MCF 10A (cell line): ENCODE measurements at regions not wholly inside any gene's neighbourhood (a gene's known extent, or its start where the extent isn't known, plus 50 kb on each side); places are given as distances from the start of the nearest gene placed in this dataset.

ENCODE experiments used
- BruUV-seq: library from RNA; stranded (reverse); fragments of 400-500 nt; replicated peaks from 2 replicates; lab custom pipeline; 2021; lab: Mats Ljungman, UMichigan
- CTCF ChIA-PET: fragments of 300-600 bp; sonication (Branson Sonifier 250); formaldehyde crosslinking; extraction: SDS; loops from one replicate; lab custom pipeline; 2021; ENCODE audit warnings: antibody characterized with exemption, inconsistent platforms; lab: Yijun Ruan, JAX
- POLR2A ChIA-PET: fragments of 300-600, 350-650 bp; sonication (Branson Sonifier 250); formaldehyde crosslinking; extraction: SDS; loops from one replicate; lab custom pipeline; 2020; ENCODE audit warnings: antibody characterized with exemption, inconsistent platforms; lab: Yijun Ruan, JAX
- DNase-seq: peaks from one replicate; pipeline ENCODE4 v3.0.0-alpha.2; 2018; ENCODE audit not compliant: unreplicated experiment
- H3K27ac Mint-ChIP-seq: one replicate; pipeline ENCODE4 v1.8.0; 2022; ENCODE audit warnings: mild to moderate bottlenecking, low read depth, mixed read lengths; ENCODE audit not compliant: unreplicated experiment
- H3K27me3 Mint-ChIP-seq: one replicate; pipeline ENCODE4 v1.8.0; 2022; ENCODE audit warnings: mixed read lengths; ENCODE audit not compliant: insufficient read depth, unreplicated experiment
- H3K36me3 Mint-ChIP-seq: one replicate; pipeline ENCODE4 v1.8.0; 2022; ENCODE audit warnings: mild to moderate bottlenecking, moderate library complexity, mixed read lengths; ENCODE audit not compliant: insufficient read depth, unreplicated experiment
- H3K4me1 Mint-ChIP-seq: one replicate; pipeline ENCODE4 v1.8.0; 2022; ENCODE audit warnings: mixed read lengths; ENCODE audit not compliant: insufficient read depth, unreplicated experiment
- H3K4me3 Mint-ChIP-seq: one replicate; pipeline ENCODE4 v1.8.0; 2022; ENCODE audit warnings: mild to moderate bottlenecking, moderate library complexity, mixed read lengths; ENCODE audit not compliant: unreplicated experiment
- H3K9me3 Mint-ChIP-seq: one replicate; pipeline ENCODE4 v1.8.0; 2022; ENCODE audit warnings: mixed read lengths; ENCODE audit not compliant: unreplicated experiment
- intact Hi-C: fragments of 100-400 bp; cut with micrococcal nuclease; formaldehyde crosslinking; loops from 2 replicates; pipeline ENCODE4 v1.14.1; 2022
- TF ChIP-seq, protein P1 (sequence below): fragments of 200-600 bp; IDR thresholded peaks from one replicate; pipeline ENCODE4 v1.8.0; 2022; ENCODE audit warnings: antibody characterized with exemption, mild to moderate bottlenecking; ENCODE audit not compliant: unreplicated experiment

DNA sequence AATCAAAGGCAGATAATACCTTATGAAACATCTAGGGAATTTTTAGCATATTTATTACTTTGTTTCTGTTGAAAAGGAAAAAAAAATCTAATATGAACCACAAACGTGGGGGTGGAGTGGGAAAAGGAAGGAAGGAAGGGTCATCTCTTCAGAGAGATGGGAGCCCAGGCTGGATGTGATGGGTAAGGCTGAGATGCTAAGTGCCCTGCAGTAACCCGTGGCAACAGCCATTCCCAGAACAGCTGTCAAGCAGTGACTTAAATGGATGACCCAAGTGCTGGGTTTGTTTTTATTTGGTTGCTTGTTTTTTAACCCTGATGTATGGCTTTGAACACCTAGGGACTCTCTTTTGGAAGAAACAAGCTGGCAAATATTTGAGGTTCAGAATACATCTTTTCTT, 50.7 kb upstream of the KLF7 start:
- no peaks in the 10 kb centered on the region for H3K9me3 Mint-ChIP-seq
- BruUV-seq, result no TSS peak
- intact Hi-C loops, result no loop called here
- DNase-seq, result no peak
- TF ChIP-seq, protein P1, sequence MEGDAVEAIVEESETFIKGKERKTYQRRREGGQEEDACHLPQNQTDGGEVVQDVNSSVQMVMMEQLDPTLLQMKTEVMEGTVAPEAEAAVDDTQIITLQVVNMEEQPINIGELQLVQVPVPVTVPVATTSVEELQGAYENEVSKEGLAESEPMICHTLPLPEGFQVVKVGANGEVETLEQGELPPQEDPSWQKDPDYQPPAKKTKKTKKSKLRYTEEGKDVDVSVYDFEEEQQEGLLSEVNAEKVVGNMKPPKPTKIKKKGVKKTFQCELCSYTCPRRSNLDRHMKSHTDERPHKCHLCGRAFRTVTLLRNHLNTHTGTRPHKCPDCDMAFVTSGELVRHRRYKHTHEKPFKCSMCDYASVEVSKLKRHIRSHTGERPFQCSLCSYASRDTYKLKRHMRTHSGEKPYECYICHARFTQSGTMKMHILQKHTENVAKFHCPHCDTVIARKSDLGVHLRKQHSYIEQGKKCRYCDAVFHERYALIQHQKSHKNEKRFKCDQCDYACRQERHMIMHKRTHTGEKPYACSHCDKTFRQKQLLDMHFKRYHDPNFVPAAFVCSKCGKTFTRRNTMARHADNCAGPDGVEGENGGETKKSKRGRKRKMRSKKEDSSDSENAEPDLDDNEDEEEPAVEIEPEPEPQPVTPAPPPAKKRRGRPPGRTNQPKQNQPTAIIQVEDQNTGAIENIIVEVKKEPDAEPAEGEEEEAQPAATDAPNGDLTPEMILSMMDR, result no peak
- no peaks in the 10 kb centered on the region for H3K4me1 Mint-ChIP-seq
- no peaks in the 10 kb centered on the region for H3K27me3 Mint-ChIP-seq
- H3K27ac Mint-ChIP-seq, result no peak overlapping the region
- H3K36me3 Mint-ChIP-seq, result no peaks in the 10 kb centered on the region
- CTCF ChIA-PET, result no interaction called here
- H3K4me3 Mint-ChIP-seq, result no peak overlapping the region
- POLR2A ChIA-PET, result no interaction called here

DNA sequence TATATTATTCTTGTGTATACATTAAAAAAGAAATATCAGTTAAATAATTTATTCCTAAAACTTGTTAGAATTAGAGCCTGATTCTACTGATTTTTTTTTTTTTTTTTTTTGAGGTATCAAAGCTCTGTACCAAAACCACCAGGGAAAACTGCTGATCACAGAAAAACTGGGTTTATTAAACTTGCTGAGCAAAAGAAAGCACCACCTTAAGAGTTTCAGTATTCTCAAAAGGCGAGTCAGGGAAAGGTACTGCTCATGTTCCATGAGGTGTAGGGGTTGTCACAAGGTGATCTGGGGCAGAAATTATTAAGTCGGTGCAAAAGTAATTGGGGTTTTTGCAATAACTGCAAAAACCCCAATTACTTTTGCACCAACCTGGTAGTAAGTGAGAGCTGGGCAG, 51.7 kb upstream of the KLF7 start:
- H3K4me3 Mint-ChIP-seq, result no peak overlapping the region
- H3K27ac Mint-ChIP-seq, result no peak overlapping the region
- TF ChIP-seq, protein P1, result no peak
- CTCF ChIA-PET, result no interaction called here
- H3K36me3 Mint-ChIP-seq, result no peaks in the 10 kb centered on the region
- BruUV-seq, result no TSS peak
- intact Hi-C loops, result no loop called here
- H3K9me3 Mint-ChIP-seq, result no peaks in the 10 kb centered on the region
- peaks cover 1% of the 10 kb centered on the region for H3K4me1 Mint-ChIP-seq
- no peak for DNase-seq
- no peaks in the 10 kb centered on the region for H3K27me3 Mint-ChIP-seq
- POLR2A ChIA-PET, result interaction anchor here (1.1 kb wide), 1 partner anchor 9 kb away, joined by 3 read pairs; no protein-coding TSS in a partner anchor

DNA sequence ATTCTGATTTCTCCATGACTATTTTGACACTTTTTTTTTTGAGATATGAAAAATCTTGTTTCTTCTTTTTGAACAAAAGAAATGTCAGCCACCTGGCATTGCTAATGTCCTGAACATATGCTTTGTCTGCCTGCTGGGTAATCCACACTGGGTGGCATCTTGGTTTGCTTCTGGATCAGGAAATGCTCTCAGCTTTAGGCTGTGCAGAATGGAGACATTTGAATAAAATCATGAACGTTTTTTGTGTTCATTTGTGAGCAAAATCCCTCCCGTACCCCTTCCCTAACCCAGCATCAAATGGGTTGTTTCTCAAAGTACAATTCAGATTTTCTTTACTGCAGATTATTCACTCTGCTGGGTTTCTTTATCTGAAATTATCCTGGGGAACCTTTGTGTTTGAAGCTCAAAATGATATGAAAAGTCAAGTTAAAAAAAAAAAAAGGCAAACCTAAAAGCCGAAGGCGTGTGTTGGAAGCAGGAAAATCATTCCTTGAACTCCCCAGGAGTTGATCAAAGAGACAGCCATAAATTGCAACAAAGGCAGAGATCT, 53.4 kb upstream of the KLF7 start:
- no peaks in the 10 kb centered on the region for H3K9me3 Mint-ChIP-seq
- TF ChIP-seq, protein P1, result no peak
- no peaks in the 10 kb centered on the region for H3K27me3 Mint-ChIP-seq
- POLR2A ChIA-PET, result interaction anchor here (0.7 to 2.3 kb wide), 3 partner anchors 20 to 184 kb away, joined by 3 to 10 read pairs (median 5); partner anchors contain the start of gene KLF7
- no peak for DNase-seq
- no peak overlapping the region for H3K4me3 Mint-ChIP-seq
- CTCF ChIA-PET, result interaction anchor here (0.7 to 1.5 kb wide), 4 partner anchors 11 to 254 kb away, joined by 3 to 4 read pairs (median 3); no protein-coding TSS in a partner anchor
- H3K27ac Mint-ChIP-seq, result no peak overlapping the region
- intact Hi-C loops, result no loop called here
- H3K36me3 Mint-ChIP-seq, result no peaks in the 10 kb centered on the region
- H3K4me1 Mint-ChIP-seq, result peaks cover 10% of the 10 kb centered on the region
- no TSS peak for BruUV-seq

DNA sequence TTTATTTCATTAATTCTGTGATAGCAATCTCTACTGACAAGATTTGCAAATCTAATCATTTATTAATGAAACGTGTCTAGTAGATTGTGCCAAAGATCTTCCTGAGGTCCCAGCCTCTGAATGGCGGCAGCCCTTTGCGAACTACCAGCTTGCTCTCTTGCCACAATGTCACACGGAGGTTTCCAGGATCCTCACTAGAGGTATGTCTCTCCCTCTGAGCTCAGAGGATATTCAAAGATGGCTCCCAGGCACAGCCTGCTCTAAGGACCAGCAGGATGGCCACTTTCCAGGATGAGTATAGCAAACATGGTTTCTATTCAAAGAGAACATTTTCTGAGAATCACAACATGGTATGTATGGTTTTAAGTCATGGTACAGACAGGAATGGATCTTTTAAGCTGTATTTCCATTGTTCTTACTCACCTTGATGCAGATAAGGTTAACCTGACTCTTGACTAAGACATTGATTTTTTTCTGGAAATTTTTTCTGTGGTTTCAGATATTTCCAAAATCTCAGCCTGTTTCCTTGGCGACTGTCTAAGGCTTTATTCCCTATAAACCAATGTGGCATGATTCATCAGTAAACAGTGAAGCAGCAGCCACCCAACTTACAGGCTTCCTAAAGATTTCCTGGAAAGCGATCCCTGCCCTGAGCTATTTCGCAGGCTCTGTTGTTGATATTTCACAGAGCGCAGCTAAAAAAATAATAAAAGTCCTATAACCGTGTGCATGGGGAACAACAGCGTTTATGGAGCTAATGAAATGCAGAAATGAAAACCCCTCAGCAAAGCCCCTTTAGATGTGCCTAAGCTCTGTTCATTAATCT, 54.1 kb upstream of the KLF7 start:
- Mint-ChIP-seq H3K9me3 (no peaks in the 10 kb centered on the region), H3K27ac (no peak overlapping the region), H3K4me3 (no peak overlapping the region), H3K27me3 (no peaks in the 10 kb centered on the region), H3K36me3 (no peaks in the 10 kb centered on the region), H3K4me1 (peaks cover 10% of the 10 kb centered on the region)
- CTCF ChIA-PET, result interaction anchor here (0.6 to 1.5 kb wide), 7 partner anchors 11 to 254 kb away, joined by 3 to 4 read pairs (median 3); no protein-coding TSS in a partner anchor
- peak; percentile 68 for DNase-seq
- POLR2A ChIA-PET, result interaction anchor here (0.7 to 2.3 kb wide), 7 partner anchors 17 to 171 kb away, joined by 3 to 19 read pairs (median 4); partner anchors contain the start of gene KLF7
- no TSS peak for BruUV-seq
- TF ChIP-seq, protein P1, result no peak
- intact Hi-C loops, result no loop called here
